ENCODE measurements at regions not wholly inside any gene's neighbourhood (a gene's known extent, or its start where the extent isn't known, plus 50 kb on each side); places are given as distances from the start of the nearest gene placed in this dataset.
A peak's percentile ranks its signal among the peaks of the same experiment; 100 is the strongest.

- Histone ChIP-seq H3K4me3 (ENCODE audit: low read length) (no peak overlapping the region), H3K27me3 (replicated peaks; ENCODE audit: control insufficient read depth, insufficient read depth, low read length) (no peaks in the 10 kb centered on the region), H3K9me3 (ENCODE audit: control insufficient read depth, low read length) (no peaks in the 10 kb centered on the region), H3K4me1 (ENCODE audit: control insufficient read depth, insufficient read depth, low read length) (peaks cover 42% of the 10 kb centered on the region), H3K36me3 (ENCODE audit: control insufficient read depth, insufficient read depth, low read length, severe bottlenecking) (no peaks in the 10 kb centered on the region), H3K9ac (ENCODE audit: low read length) (no peak overlapping the region)
- DNase-seq (ENCODE audit: low read depth): no peak
Observed at GRCh38 chr1:56063461-56063860, 515.9 kb downstream of the PLPP3 start.

GRCh38 chr1:56062625-56063024 is 516.7 kb downstream of the PLPP3 start:
- DNase-seq (ENCODE audit: low read depth): no peak
- no peak overlapping the region for H3K4me3 ChIP-seq (ENCODE audit: low read length)
- H3K27me3 ChIP-seq (replicated peaks; ENCODE audit: control insufficient read depth, insufficient read depth, low read length): no peaks in the 10 kb centered on the region
- H3K9me3 ChIP-seq (ENCODE audit: control insufficient read depth, low read length): no peaks in the 10 kb centered on the region
- no peaks in the 10 kb centered on the region for H3K36me3 ChIP-seq (ENCODE audit: control insufficient read depth, insufficient read depth, low read length, severe bottlenecking)
- no peak overlapping the region for H3K9ac ChIP-seq (ENCODE audit: low read length)
- H3K4me1 ChIP-seq (ENCODE audit: control insufficient read depth, insufficient read depth, low read length): peaks cover 47% of the 10 kb centered on the region

GRCh38 chr1:56061824-56062223 is 517.5 kb downstream of the PLPP3 start:
- no peak for DNase-seq (ENCODE audit: low read depth)
- Histone ChIP-seq H3K36me3 (ENCODE audit: control insufficient read depth, insufficient read depth, low read length, severe bottlenecking) (no peaks in the 10 kb centered on the region), H3K4me3 (ENCODE audit: low read length) (no peak overlapping the region), H3K9me3 (ENCODE audit: control insufficient read depth, low read length) (no peaks in the 10 kb centered on the region), H3K27me3 (replicated peaks; ENCODE audit: control insufficient read depth, insufficient read depth, low read length) (no peaks in the 10 kb centered on the region), H3K4me1 (ENCODE audit: control insufficient read depth, insufficient read depth, low read length) (peaks cover 55% of the 10 kb centered on the region), H3K9ac (ENCODE audit: low read length) (no peak overlapping the region)

GRCh38 chr1:56060906-56061305 is 518.5 kb downstream of the PLPP3 start:
- peak; percentile 68 for DNase-seq (ENCODE audit: low read depth)
- H3K4me1 ChIP-seq (ENCODE audit: control insufficient read depth, insufficient read depth, low read length): peaks cover 63% of the 10 kb centered on the region
- no peaks in the 10 kb centered on the region for H3K36me3 ChIP-seq (ENCODE audit: control insufficient read depth, insufficient read depth, low read length, severe bottlenecking)
- no peak overlapping the region for H3K4me3 ChIP-seq (ENCODE audit: low read length)
- H3K9ac ChIP-seq (ENCODE audit: low read length): no peak overlapping the region
- H3K9me3 ChIP-seq (ENCODE audit: control insufficient read depth, low read length): no peaks in the 10 kb centered on the region
- H3K27me3 ChIP-seq (replicated peaks; ENCODE audit: control insufficient read depth, insufficient read depth, low read length): no peaks in the 10 kb centered on the region

GRCh38 chr1:56057466-56058405 is 521.6 kb downstream of the PLPP3 start:
- H3K36me3 ChIP-seq (ENCODE audit: control insufficient read depth, insufficient read depth, low read length, severe bottlenecking): no peaks in the 10 kb centered on the region
- H3K9ac ChIP-seq (ENCODE audit: low read length): no peak overlapping the region
- H3K9me3 ChIP-seq (ENCODE audit: control insufficient read depth, low read length): no peaks in the 10 kb centered on the region
- peaks cover 37% of the 10 kb centered on the region for H3K4me1 ChIP-seq (ENCODE audit: control insufficient read depth, insufficient read depth, low read length)
- peak overlapping the region; percentile 64 for H3K4me3 ChIP-seq (ENCODE audit: low read length)
- H3K27me3 ChIP-seq (replicated peaks; ENCODE audit: control insufficient read depth, insufficient read depth, low read length): no peaks in the 10 kb centered on the region
- peak; percentile 32 for DNase-seq (ENCODE audit: low read depth)

- peak; percentile 28 for DNase-seq (ENCODE audit: low read depth)
- Histone ChIP-seq H3K27me3 (replicated peaks; ENCODE audit: control insufficient read depth, insufficient read depth, low read length) (no peaks in the 10 kb centered on the region), H3K9ac (ENCODE audit: low read length) (peak overlapping the region; percentile 46), H3K9me3 (ENCODE audit: control insufficient read depth, low read length) (no peaks in the 10 kb centered on the region), H3K4me3 (ENCODE audit: low read length) (peak overlapping the region; percentile 64), H3K4me1 (ENCODE audit: control insufficient read depth, insufficient read depth, low read length) (peaks cover 37% of the 10 kb centered on the region), H3K36me3 (ENCODE audit: control insufficient read depth, insufficient read depth, low read length, severe bottlenecking) (no peaks in the 10 kb centered on the region)
Observed at GRCh38 chr1:56056438-56057287, 522.7 kb downstream of the PLPP3 start.

GRCh38 chr1:56054959-56055358 is 524.4 kb downstream of the PLPP3 start:
- no peak for DNase-seq (ENCODE audit: low read depth)
- H3K27me3 ChIP-seq (replicated peaks; ENCODE audit: control insufficient read depth, insufficient read depth, low read length): no peaks in the 10 kb centered on the region
- no peak overlapping the region for H3K9ac ChIP-seq (ENCODE audit: low read length)
- H3K4me3 ChIP-seq (ENCODE audit: low read length): no peak overlapping the region
- no peaks in the 10 kb centered on the region for H3K36me3 ChIP-seq (ENCODE audit: control insufficient read depth, insufficient read depth, low read length, severe bottlenecking)
- peaks cover 6% of the 10 kb centered on the region for H3K9me3 ChIP-seq (ENCODE audit: control insufficient read depth, low read length)
- H3K4me1 ChIP-seq (ENCODE audit: control insufficient read depth, insufficient read depth, low read length): peaks cover 28% of the 10 kb centered on the region

- no peaks in the 10 kb centered on the region for H3K36me3 ChIP-seq (ENCODE audit: control insufficient read depth, insufficient read depth, low read length, severe bottlenecking)
- DNase-seq (ENCODE audit: low read depth): no peak
- H3K4me3 ChIP-seq (ENCODE audit: low read length): no peak overlapping the region
- peaks cover 12% of the 10 kb centered on the region for H3K4me1 ChIP-seq (ENCODE audit: control insufficient read depth, insufficient read depth, low read length)
- no peaks in the 10 kb centered on the region for H3K27me3 ChIP-seq (replicated peaks; ENCODE audit: control insufficient read depth, insufficient read depth, low read length)
- peaks cover 6% of the 10 kb centered on the region for H3K9me3 ChIP-seq (ENCODE audit: control insufficient read depth, low read length)
- H3K9ac ChIP-seq (ENCODE audit: low read length): no peak overlapping the region
Observed at GRCh38 chr1:56052041-56052440, 527.3 kb downstream of the PLPP3 start.

GRCh38 chr1:56050911-56051310 is 528.5 kb downstream of the PLPP3 start:
- no peak for DNase-seq (ENCODE audit: low read depth)
- Histone ChIP-seq H3K27me3 (replicated peaks; ENCODE audit: control insufficient read depth, insufficient read depth, low read length) (no peaks in the 10 kb centered on the region), H3K4me1 (ENCODE audit: control insufficient read depth, insufficient read depth, low read length) (peaks cover under 1% of the 10 kb centered on the region), H3K9ac (ENCODE audit: low read length) (no peak overlapping the region), H3K36me3 (ENCODE audit: control insufficient read depth, insufficient read depth, low read length, severe bottlenecking) (no peaks in the 10 kb centered on the region), H3K4me3 (ENCODE audit: low read length) (no peak overlapping the region), H3K9me3 (ENCODE audit: control insufficient read depth, low read length) (peaks cover 6% of the 10 kb centered on the region)

GRCh38 chr1:56045477-56045876 is 533.9 kb downstream of the PLPP3 start:
- Histone ChIP-seq H3K9ac (ENCODE audit: low read length) (no peak overlapping the region), H3K4me1 (ENCODE audit: control insufficient read depth, insufficient read depth, low read length) (peaks cover 24% of the 10 kb centered on the region), H3K4me3 (ENCODE audit: low read length) (no peak overlapping the region), H3K36me3 (ENCODE audit: control insufficient read depth, insufficient read depth, low read length, severe bottlenecking) (no peaks in the 10 kb centered on the region), H3K9me3 (ENCODE audit: control insufficient read depth, low read length) (peaks cover 4% of the 10 kb centered on the region), H3K27me3 (replicated peaks; ENCODE audit: control insufficient read depth, insufficient read depth, low read length) (no peaks in the 10 kb centered on the region)
- DNase-seq (ENCODE audit: low read depth): no peak

- no peak for DNase-seq (ENCODE audit: low read depth)
- H3K36me3 ChIP-seq (ENCODE audit: control insufficient read depth, insufficient read depth, low read length, severe bottlenecking): no peaks in the 10 kb centered on the region
- peaks cover 26% of the 10 kb centered on the region for H3K4me1 ChIP-seq (ENCODE audit: control insufficient read depth, insufficient read depth, low read length)
- H3K9me3 ChIP-seq (ENCODE audit: control insufficient read depth, low read length): no peaks in the 10 kb centered on the region
- H3K27me3 ChIP-seq (replicated peaks; ENCODE audit: control insufficient read depth, insufficient read depth, low read length): no peaks in the 10 kb centered on the region
- no peak overlapping the region for H3K9ac ChIP-seq (ENCODE audit: low read length)
- no peak overlapping the region for H3K4me3 ChIP-seq (ENCODE audit: low read length)
Observed at GRCh38 chr1:56045062-56045461, 534.3 kb downstream of the PLPP3 start.
